ENCODE measurements at regions not wholly inside any gene's neighbourhood (a gene's known extent, or its start where the extent isn't known, plus 50 kb on each side); places are given as distances from the start of the nearest gene placed in this dataset.

DNA sequence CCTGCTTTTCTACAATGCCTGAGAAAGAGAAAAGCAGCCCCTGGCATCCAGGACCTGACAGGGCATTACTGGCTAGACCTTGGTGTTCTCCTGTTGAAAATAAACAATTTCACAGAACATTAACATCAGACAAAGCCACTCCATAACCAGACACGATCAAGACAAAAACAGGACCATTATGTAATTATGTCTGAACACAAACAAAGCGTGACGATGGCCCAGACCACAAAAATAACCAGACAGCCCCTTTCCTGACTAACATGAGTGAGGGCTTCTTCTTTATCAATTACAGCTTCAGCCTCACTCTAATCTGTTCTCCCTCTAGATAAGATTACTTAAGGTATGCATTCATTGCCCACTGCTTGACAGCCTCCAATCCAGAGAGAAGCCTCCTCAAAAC lies 172.7 kb upstream of the LMCD1 start:
- Histone ChIP-seq H3K4me1 (ENCODE audit: control insufficient read depth, extremely low read depth, insufficient read depth, low read length) (no peaks in the 10 kb centered on the region), H2AFZ (ENCODE audit: low read length) (no peak overlapping the region), H3K9me3 (ENCODE audit: control insufficient read depth, insufficient read depth, low read depth, low read length) (no peaks in the 10 kb centered on the region), H3K4me2 (ENCODE audit: extremely low read depth, insufficient read depth, low read length) (no peak overlapping the region), H3K27me3 (ENCODE audit: control insufficient read depth, insufficient read depth, low read length) (no peaks in the 10 kb centered on the region), H3K4me3 (replicated peaks in 1 of 4; ENCODE audit: control extremely low read depth in 1 of 4, insufficient read depth in 1 of 4, low read depth in 3 of 4, low read length in 4 of 4) (no peak overlapping the region), H3K27ac (ENCODE audit: insufficient read depth, low read length) (no peak overlapping the region), H4K20me1 (ENCODE audit: control insufficient read depth, extremely low read depth, insufficient read depth, low read length) (no peaks in the 10 kb centered on the region), H3K9ac (ENCODE audit: insufficient read depth, low read length) (no peak overlapping the region), H3K79me2 (ENCODE audit: control insufficient read depth, insufficient read depth, low read length) (no peaks in the 10 kb centered on the region), H3K36me3 (ENCODE audit: control insufficient read depth, insufficient read depth, low read length) (no peaks in the 10 kb centered on the region)
- DNase-seq (ENCODE audit: low read depth in 2 of 2): peak in 1 of 2 donors; percentile 33
- no peak for TF ChIP-seq EZH2 (IDR thresholded peaks at IDR 0.05; ENCODE audit: low read length, missing control alignments)
- no peak for TF ChIP-seq CTCF (conservative IDR thresholded peaks at IDR 0.05 in 1 of 2, IDR thresholded peaks at IDR 0.05 in 1 of 2; ENCODE audit: low read depth in 1 of 2, low read length in 2 of 2)

GRCh38 chr3:8329598-8329997 lies 172.0 kb upstream of the LMCD1 start:
- no peaks in the 10 kb centered on the region for H4K20me1 ChIP-seq (ENCODE audit: control insufficient read depth, extremely low read depth, insufficient read depth, low read length)
- DNase-seq (ENCODE audit: low read depth in 2 of 2): no peak
- H3K9me3 ChIP-seq (ENCODE audit: control insufficient read depth, insufficient read depth, low read depth, low read length): no peaks in the 10 kb centered on the region
- H3K27me3 ChIP-seq (ENCODE audit: control insufficient read depth, insufficient read depth, low read length): no peaks in the 10 kb centered on the region
- H3K4me1 ChIP-seq (ENCODE audit: control insufficient read depth, extremely low read depth, insufficient read depth, low read length): no peaks in the 10 kb centered on the region
- TF ChIP-seq CTCF (conservative IDR thresholded peaks at IDR 0.05 in 1 of 2, IDR thresholded peaks at IDR 0.05 in 1 of 2; ENCODE audit: low read depth in 1 of 2, low read length in 2 of 2) (no peak), EZH2 (IDR thresholded peaks at IDR 0.05; ENCODE audit: low read length, missing control alignments) (no peak)
- H3K36me3 ChIP-seq (ENCODE audit: control insufficient read depth, insufficient read depth, low read length): no peaks in the 10 kb centered on the region
- no peak overlapping the region for H3K9ac ChIP-seq (ENCODE audit: insufficient read depth, low read length)
- no peak overlapping the region for H3K4me2 ChIP-seq (ENCODE audit: extremely low read depth, insufficient read depth, low read length)
- H3K27ac ChIP-seq (ENCODE audit: insufficient read depth, low read length): no peak overlapping the region
- no peak overlapping the region for H3K4me3 ChIP-seq (replicated peaks in 1 of 4; ENCODE audit: control extremely low read depth in 1 of 4, insufficient read depth in 1 of 4, low read depth in 3 of 4, low read length in 4 of 4)
- H3K79me2 ChIP-seq (ENCODE audit: control insufficient read depth, insufficient read depth, low read length): no peaks in the 10 kb centered on the region
- no peak overlapping the region for H2AFZ ChIP-seq (ENCODE audit: low read length)

DNA sequence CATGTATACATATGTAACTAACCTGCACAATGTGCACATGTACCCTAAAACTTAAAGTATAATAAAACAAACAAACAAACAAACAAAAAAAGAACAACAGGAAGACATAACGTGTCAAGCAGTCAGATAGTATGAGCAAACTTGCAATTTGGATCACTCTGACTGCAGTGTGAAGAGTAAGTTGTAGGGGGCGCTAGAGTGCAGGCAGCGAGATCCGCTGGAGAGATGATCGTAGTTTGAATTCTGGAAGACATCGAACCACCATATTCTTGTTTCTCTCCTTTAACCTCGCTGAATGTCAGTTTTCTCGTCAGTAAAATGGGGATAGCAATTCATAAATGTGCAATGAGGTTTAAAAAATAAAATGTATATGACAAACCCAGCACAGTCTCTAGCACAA lies 165.2 kb upstream of the LMCD1 start:
- Histone ChIP-seq H3K9me3 (ENCODE audit: control insufficient read depth, insufficient read depth, low read depth, low read length) (no peaks in the 10 kb centered on the region), H3K4me2 (ENCODE audit: extremely low read depth, insufficient read depth, low read length) (no peak overlapping the region), H3K27me3 (ENCODE audit: control insufficient read depth, insufficient read depth, low read length) (no peaks in the 10 kb centered on the region), H3K27ac (ENCODE audit: insufficient read depth, low read length) (no peak overlapping the region), H3K9ac (ENCODE audit: insufficient read depth, low read length) (no peak overlapping the region), H3K4me1 (ENCODE audit: control insufficient read depth, extremely low read depth, insufficient read depth, low read length) (no peaks in the 10 kb centered on the region), H3K4me3 (replicated peaks in 1 of 4; ENCODE audit: control extremely low read depth in 1 of 4, insufficient read depth in 1 of 4, low read depth in 3 of 4, low read length in 4 of 4) (no peak overlapping the region), H2AFZ (ENCODE audit: low read length) (no peak overlapping the region), H3K79me2 (ENCODE audit: control insufficient read depth, insufficient read depth, low read length) (no peaks in the 10 kb centered on the region), H4K20me1 (ENCODE audit: control insufficient read depth, extremely low read depth, insufficient read depth, low read length) (no peaks in the 10 kb centered on the region), H3K36me3 (ENCODE audit: control insufficient read depth, insufficient read depth, low read length) (no peaks in the 10 kb centered on the region)
- peak; percentile 4 to 36 for TF ChIP-seq CTCF (conservative IDR thresholded peaks at IDR 0.05 in 1 of 2, IDR thresholded peaks at IDR 0.05 in 1 of 2; ENCODE audit: low read depth in 1 of 2, low read length in 2 of 2)
- no peak for TF ChIP-seq EZH2 (IDR thresholded peaks at IDR 0.05; ENCODE audit: low read length, missing control alignments)
- DNase-seq (ENCODE audit: low read depth in 2 of 2): no peak
